Stomach (tissue), 4 donors: ENCODE measurements at regions not wholly inside any gene's neighbourhood (a gene's known extent, or its start where the extent isn't known, plus 50 kb on each side); places are given as distances from the start of the nearest gene placed in this dataset.

Experiments used
- EP300 ChIP-seq: sonication (generic); formaldehyde crosslinking; IDR thresholded peaks from one replicate; pipeline ENCODE4 v1.6.1; 2017; ENCODE audit warnings: antibody characterized with exemption
- POLR2AphosphoS5 ChIP-seq, 3 donors: sonication (generic); formaldehyde crosslinking; IDR thresholded peaks; one replicate each; pipeline ENCODE4 v1.6.1; 2016; ENCODE audit warnings: antibody characterized with exemption in 3 of 3

DNA sequence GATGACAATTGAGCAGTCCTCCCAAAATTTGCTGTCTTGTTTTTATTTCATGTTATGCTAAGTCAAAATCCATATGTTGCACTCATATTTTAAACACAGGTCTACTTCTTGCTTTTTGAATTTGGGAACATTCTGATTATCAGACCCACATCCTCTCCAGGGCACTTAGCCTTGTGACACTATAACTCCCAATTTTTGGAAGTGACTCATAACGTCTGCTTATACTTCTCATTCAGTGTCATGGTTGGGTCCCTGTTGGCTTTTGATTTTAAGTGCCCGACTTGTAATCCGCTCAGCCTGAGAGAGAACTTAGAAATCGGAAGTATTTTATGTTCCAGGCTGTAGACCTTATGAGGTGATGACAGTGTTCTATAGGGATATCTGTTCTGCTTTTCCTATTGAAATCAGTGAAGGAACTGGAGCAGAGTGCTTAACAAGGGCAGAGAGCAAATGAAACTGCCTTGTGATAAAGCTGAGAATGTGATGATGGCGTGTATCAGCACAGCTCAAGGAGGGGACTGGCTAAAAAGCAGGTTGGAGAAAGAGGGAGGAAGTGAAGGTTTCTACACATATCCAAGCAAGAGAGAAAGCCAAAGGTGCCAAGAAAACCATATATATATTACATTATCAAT, 136.0 kb downstream of the HLX start:
- no peak for TF ChIP-seq EP300
- TF ChIP-seq POLR2AphosphoS5 (IDR thresholded peaks at IDR 0.05) = no peak
